M059J (cell line): ENCODE measurements at regions not wholly inside any gene's neighbourhood (a gene's known extent, or its start where the extent isn't known, plus 50 kb on each side); places are given as distances from the start of the nearest gene placed in this dataset.

ENCODE experiments used
- DNase-seq: peaks from one replicate; pipeline ENCODE4 v3.0.0-alpha.2; 2012; ENCODE audit warnings: low read depth

DNA sequence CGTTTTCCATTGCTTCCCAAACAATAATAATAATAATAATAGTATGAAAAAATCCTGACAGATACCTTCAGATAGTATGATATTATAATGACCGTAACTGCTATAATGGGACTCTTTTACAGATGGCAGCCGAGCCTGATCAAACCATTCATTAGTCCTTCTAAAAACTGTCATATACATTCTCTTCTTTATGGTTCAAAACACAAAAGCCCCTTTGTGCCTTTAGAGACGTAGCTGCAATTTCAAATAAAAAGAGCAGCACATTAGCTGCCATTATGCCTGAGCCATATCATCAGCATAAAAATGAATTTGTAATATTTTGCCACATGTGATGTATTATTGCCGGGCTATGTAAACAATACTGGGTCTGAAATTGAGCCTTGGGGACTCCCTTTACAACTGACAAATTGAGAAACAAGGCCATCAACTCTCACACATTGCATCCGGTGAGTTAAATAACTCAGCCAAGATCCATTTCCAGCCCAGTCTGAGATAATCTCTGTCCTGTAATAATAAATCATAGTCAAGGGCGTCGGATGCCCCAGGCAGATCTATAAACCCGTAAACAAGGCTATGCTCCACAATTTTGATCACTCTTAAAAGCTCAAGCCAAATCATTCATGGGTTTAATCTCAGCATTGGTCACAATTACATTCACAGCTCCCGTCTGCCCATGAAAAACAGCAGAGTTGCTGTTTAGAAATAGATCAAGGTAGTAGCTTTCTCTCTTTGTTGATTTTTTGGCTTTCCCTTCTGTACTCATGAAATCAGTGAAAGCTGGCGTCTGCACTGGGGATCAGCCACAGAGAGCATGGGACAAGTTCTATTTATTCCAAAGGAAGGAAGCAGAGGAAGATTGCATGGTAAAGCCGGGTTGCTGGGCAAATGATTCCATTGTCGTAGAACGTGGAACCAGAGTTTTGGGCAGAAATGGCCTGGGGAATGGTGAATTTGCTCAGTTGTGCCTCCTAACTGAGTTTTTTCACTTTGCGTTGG is 150.1 kb upstream of the BMPER start:
- peak; percentile 23 for DNase-seq

- DNase-seq, result peak; percentile 67
Observed at GRCh38 chr7:33757050-33757449, 148.3 kb upstream of the BMPER start.

- DNase-seq, result peak; percentile 61
Observed at GRCh38 chr7:33757563-33758165, 147.7 kb upstream of the BMPER start.

GRCh38 chr7:33760146-33760545 is 145.2 kb upstream of the BMPER start:
- no peak for DNase-seq

GRCh38 chr7:33760834-33761233 is 144.5 kb upstream of the BMPER start:
- peak; percentile 18 for DNase-seq

GRCh38 chr7:33761449-33762080 is 143.8 kb upstream of the BMPER start:
- DNase-seq, result no peak

DNA sequence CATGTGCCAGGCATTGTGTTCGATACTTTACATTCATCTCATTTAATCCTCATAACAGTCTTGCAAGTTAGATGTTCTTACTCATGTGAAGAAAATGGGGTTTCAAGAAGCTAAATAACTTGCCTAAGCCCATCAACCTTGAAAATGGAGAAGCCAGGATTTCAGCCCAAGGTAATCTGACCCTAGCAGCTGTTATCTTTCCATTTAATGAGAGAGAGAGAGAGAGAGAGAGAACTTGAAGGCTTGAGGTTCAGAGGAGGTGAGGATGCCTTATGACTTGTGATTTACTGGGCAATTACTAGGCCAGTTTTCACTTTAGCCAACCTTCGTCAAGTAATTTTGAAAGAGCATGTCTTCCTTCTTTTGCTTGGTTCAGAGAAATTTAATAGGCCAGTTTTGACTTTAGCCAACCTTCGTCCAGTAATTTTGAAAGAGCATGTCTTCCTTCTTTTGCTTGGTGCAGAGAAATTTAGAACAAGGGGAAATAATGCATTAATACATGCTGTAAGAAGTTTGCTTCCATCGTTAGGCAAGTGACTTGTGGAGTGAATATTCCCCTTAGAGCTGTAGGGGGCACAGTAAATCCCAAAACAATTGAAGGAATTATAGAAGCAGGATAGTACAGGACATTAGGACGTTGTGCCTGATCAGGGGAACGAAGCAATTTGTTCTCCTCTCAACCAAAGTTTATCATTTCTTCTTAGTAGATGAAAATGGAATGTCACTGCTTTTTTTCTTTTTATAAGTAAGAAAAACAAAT is 143.0 kb upstream of the BMPER start:
- DNase-seq, result no peak

DNA sequence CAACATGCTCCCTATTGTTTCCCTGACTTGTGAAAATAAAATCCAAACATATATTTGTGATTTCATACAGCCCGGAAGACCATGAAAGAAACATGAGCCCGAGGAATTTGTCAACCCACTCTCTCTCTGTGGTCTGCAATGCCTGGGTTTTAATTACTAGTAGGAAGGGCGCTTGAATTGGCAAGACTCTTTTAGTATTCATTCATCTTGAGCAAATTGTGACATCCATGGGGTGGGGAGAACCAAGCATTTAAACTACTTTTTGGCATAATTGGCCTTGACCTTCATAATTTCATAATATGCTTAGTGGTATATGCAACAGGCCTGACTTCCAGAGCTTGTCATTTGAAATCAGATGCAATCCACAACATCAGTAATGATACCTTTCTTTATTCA is 142.4 kb upstream of the BMPER start:
- DNase-seq, result no peak

DNA sequence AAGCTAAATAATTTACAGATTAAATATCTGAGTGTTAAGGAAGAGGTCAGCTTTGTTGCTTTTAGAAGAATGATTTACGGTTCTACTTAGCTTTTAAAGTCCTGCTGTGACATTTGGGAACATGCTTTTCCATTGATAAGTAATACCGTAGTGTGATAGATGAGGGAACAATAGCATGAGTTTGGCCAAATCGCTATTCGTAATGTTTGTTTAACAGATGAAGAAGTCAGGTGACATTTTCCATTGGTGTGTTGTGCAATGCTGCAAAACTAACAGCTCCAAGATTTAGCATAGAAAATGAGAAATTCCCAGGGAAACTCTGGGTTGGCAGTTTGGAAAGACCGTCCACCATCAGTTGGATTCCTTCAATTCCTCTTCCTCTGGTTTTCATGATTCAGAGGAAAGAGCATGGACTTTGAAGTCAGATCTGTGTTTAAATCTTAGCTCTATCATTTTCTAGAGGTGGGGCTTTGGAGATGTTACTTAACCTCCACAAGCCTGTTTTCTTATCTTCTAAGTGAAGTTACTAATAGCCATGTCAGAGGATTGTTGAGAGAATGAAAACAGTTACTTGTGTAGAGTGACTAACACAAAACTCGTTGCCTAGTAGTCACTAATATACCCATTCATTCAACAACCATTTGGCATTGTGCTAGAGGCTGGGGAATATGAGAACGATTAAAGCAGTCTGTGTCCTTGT is 140.4 kb upstream of the BMPER start:
- peak; percentile 44 for DNase-seq

DNA sequence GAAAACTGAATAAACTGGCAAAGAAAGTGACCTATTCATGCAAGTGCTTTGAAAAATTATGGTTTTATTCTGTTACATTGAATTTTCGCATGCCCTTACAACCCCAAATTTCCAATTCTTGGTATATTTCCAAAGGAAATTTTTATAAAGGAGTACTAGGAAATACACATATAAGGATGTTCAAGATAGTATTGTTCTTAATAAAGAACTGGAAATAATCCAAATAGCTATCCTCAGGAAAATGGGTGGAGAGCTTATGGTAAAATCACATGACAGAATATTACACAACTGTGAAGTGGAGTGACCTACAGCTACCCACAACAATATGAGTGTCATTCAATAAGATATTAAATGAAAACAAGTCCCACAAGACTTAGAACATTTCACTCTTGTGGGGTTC is 138.9 kb upstream of the BMPER start:
- DNase-seq, result no peak

GRCh38 chr7:33769930-33770329 is 135.4 kb upstream of the BMPER start:
- DNase-seq, result no peak

DNA sequence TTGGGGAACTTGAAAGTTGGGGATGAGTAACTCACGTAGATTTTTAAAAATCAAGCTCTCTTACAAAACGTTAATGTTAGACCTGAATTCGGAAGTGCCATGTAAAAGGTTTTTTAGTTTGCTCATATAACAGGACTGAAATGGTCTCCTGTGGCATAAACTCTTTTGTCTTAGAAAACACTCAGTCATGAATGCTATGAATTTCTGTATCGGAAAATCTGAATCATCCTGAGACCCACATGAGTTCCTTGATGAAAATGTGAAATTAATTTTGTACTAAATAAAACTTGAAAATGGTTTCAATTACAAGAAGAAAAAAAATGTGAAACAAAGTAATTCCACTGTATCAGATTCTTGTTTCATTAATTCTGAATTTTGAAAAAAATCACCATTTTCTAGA is 134.8 kb upstream of the BMPER start:
- DNase-seq, result no peak

DNA sequence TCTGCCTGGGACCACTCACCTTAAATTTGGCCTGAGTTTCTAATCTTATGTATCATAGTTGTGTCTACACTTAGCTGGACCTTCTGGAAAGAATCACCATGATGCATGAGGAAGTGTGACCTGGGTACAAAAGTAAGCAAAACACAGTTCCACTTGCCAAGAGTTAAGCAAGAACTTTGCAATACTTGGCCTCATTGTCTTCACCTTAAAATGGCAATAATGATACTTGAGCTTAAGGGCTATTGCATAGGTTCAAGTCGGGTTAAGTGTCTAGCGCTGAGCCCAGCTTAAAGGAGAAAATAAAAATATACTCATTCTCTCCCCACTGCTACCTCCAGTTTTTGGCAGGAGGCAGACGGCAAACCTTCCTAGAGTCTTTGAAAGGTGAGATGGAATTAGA is 133.9 kb upstream of the BMPER start:
- DNase-seq, result no peak

DNA sequence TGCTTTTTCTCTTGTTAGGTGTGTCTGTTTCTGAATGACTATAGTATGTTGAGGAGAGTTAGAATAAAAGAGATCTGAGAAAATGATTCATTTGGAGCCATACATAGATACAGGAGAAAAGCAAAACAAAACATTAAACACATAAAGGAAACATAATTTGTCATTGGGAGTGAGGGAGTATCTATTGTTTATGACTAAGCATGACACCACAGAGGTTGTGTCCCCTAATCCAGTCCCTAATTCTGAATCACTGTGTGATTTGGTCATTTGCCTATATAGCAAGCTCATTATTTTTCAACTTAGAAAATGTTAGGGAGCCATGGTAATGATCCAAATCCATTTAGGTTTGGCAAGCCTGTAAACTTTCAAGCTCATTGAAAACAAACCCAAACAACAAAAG is 132.3 kb upstream of the BMPER start:
- DNase-seq, result peak; percentile 85

DNA sequence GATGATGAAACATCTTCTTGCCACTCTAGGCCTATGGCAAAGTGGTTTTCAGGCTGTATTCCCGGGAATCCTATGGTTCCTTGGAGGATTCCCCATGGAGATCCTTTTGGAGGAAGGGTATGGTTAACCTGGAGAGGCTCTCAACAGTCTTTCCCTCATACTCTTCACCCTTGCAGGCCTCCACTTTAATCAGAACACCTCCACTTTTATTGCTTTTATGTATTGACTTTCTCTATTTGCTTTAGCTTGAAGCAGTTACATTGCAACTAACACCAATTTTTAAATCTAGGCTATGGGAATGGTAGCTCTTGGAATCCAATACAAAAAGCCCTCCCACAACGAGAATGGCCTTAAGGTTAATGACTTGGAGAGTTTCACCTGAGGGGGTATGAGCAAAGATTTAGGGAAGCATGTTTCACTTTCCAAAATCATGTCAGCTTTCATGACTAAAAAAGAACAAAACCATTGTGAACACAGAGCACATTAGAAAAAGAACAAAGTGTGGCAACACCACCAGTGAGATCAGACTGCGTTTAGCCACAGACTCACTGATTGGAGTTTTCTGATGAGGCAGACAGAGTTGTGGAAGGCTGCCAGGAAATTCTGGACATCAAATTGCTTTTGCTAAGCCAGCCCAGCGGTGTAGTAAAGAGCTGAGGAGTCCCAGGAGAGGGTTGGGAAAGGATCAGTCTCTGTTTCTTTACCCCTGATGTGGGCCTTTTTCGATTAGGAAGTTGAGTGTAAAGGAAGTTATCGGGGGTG is 130.4 kb upstream of the BMPER start:
- peak; percentile 80 for DNase-seq

DNA sequence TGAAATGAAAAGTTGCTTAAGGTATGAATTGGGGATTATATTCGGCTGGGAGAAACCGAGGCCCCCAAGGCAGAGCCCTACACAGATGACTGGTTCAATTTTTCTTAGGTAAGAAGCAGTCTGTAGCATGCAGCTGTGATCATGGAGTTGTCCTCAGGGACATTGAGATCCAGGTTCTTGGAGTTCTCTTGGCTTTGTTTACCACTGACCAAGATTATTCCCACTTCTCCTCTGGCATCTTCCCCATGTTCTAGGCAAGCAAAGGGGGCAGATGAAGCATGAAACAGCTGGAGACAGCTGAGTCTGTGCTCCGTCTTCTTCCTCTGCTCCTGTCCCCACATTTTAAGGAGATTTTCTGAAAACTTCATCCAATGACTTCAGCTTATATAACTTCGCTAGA is 129.5 kb upstream of the BMPER start:
- DNase-seq, result no peak

- peak; percentile 53 for DNase-seq
Observed at GRCh38 chr7:33776788-33777187, 128.6 kb upstream of the BMPER start.

GRCh38 chr7:33778195-33778594 is 127.1 kb upstream of the BMPER start:
- no peak for DNase-seq

GRCh38 chr7:33779216-33779615 is 126.1 kb upstream of the BMPER start:
- no peak for DNase-seq

GRCh38 chr7:33781167-33781566 is 124.2 kb upstream of the BMPER start:
- no peak for DNase-seq

GRCh38 chr7:33781796-33782195 is 123.5 kb upstream of the BMPER start:
- DNase-seq, result no peak
